BLaER1 (cell line): ENCODE measurements at regions not wholly inside any gene's neighbourhood (a gene's known extent, or its start where the extent isn't known, plus 50 kb on each side); places are given as distances from the start of the nearest gene placed in this dataset.

ENCODE experiments used
- H3K27ac ChIP-seq: shearing (Covaris generic); formaldehyde crosslinking; 2 replicates; pipeline ENCODE4 v1.8.1; 2022
- H3K27me3 ChIP-seq: shearing (Covaris generic); formaldehyde crosslinking; 2 replicates; pipeline ENCODE4 v1.8.1; 2022
- H3K36me3 ChIP-seq: shearing (Covaris generic); formaldehyde crosslinking; 2 replicates; pipeline ENCODE4 v1.8.1; 2022
- H3K4me1 ChIP-seq: shearing (Covaris generic); formaldehyde crosslinking; 2 replicates; pipeline ENCODE4 v1.8.1; 2022
- H3K4me2 ChIP-seq: shearing (Covaris generic); formaldehyde crosslinking; 2 replicates; pipeline ENCODE4 v1.8.1; 2022
- H3K4me3 ChIP-seq: shearing (Covaris generic); formaldehyde crosslinking; 2 replicates; pipeline ENCODE4 v1.8.1; 2022
- H3K9ac ChIP-seq: shearing (Covaris generic); formaldehyde crosslinking; 2 replicates; pipeline ENCODE4 v1.8.1; 2022
- H3K9me3 ChIP-seq: shearing (Covaris generic); formaldehyde crosslinking; 2 replicates; pipeline ENCODE4 v1.8.1; 2022
- H4K20me1 ChIP-seq: shearing (Covaris generic); formaldehyde crosslinking; 2 replicates; pipeline ENCODE4 v1.8.1; 2022
- Cebpa-rat ChIP-seq: shearing (Covaris generic); IDR thresholded peaks from 2 replicates; pipeline ENCODE4 v1.8.1; 2022

DNA sequence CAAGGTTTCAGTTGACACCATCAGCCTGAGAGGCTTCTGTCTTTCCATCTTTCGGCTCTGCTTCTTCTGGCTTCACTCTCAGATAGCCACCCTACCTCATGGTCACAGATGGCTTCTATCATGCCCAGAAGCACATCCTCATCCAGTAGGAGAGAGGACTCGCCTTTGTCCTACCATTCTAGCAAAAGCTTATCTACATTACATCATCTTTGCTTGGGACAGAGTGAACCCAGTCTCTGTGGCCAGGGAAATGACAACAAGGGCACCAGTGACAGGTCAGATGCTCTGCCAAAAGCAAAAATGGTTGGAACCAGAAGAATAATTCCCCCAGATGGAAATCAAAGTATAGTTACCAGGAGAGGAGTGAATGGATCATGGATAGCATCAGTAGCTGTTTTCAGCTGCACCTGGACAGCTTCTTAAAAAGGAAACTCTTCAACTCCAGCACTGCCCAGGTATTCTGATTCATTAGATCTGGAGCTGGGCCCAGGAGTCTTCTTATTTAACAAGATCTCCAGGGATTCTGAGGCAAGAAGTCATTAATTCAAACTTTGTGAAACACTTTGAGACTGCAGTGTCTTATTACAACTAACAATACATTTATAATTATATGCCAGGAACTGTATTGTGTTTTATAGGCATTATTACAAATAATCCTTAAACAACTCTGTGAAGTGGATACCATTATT, 257.7 kb upstream of the UBE2E3 start:
- no peak overlapping the region for H3K9ac ChIP-seq
- H3K36me3 ChIP-seq: no peaks in the 10 kb centered on the region
- H3K4me1 ChIP-seq: no peaks in the 10 kb centered on the region
- no peak overlapping the region for H3K4me3 ChIP-seq
- H3K27me3 ChIP-seq: no peaks in the 10 kb centered on the region
- no peak for TF ChIP-seq Cebpa-rat
- no peak overlapping the region for H3K4me2 ChIP-seq
- no peaks in the 10 kb centered on the region for H4K20me1 ChIP-seq
- no peak overlapping the region for H3K27ac ChIP-seq
- no peaks in the 10 kb centered on the region for H3K9me3 ChIP-seq

DNA sequence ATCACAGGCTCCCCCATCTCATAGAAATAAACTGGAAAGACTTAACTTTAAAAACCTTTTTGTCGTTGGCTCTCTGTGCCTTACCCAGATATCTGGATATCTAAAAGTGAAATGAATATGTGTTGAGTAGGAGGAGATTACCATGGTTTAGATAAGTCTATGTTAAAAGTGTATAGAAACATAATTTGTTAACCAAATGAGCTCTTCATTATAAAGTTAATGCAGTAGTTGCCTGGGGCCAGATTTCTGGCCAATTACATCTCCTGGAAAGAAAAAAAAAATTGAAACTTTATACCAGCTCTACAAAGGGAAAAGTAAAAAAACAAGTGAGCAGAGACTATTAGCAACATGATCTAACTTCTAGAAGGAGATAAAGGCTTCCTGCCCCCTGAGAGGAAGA, 259.6 kb upstream of the UBE2E3 start:
- Histone ChIP-seq H3K9ac (no peak overlapping the region), H4K20me1 (no peaks in the 10 kb centered on the region), H3K36me3 (no peaks in the 10 kb centered on the region), H3K4me1 (no peaks in the 10 kb centered on the region), H3K4me2 (no peak overlapping the region), H3K27ac (no peak overlapping the region), H3K27me3 (no peaks in the 10 kb centered on the region), H3K4me3 (no peak overlapping the region), H3K9me3 (peaks cover 9% of the 10 kb centered on the region; the same call in 1 of the 2 replicates)
- TF ChIP-seq Cebpa-rat: no peak

DNA sequence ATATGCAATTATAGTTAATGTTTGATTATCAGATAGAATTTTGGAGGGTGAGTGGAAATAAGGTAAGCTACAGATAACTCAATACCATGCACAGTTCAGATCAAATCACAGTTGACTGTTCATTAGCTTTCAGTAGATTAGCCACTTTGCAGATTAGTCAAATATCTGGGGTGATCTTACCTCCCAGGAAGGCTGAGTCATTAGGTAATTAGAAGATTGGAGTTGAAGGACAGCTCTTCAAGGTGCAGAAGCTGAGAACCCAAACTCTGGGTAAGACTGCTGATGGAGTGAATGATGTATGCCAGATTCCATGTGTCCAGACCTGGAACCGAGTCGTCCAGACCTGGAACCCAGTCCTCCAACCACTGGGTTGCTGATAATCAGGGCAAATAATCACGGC, 262.8 kb upstream of the UBE2E3 start:
- Histone ChIP-seq H3K9ac (no peak overlapping the region), H3K4me1 (no peaks in the 10 kb centered on the region), H3K36me3 (no peaks in the 10 kb centered on the region), H3K27me3 (no peaks in the 10 kb centered on the region), H3K9me3 (peaks cover 14% of the 10 kb centered on the region), H4K20me1 (no peaks in the 10 kb centered on the region), H3K4me3 (no peak overlapping the region), H3K27ac (no peak overlapping the region), H3K4me2 (no peak overlapping the region)
- TF ChIP-seq Cebpa-rat: no peak

DNA sequence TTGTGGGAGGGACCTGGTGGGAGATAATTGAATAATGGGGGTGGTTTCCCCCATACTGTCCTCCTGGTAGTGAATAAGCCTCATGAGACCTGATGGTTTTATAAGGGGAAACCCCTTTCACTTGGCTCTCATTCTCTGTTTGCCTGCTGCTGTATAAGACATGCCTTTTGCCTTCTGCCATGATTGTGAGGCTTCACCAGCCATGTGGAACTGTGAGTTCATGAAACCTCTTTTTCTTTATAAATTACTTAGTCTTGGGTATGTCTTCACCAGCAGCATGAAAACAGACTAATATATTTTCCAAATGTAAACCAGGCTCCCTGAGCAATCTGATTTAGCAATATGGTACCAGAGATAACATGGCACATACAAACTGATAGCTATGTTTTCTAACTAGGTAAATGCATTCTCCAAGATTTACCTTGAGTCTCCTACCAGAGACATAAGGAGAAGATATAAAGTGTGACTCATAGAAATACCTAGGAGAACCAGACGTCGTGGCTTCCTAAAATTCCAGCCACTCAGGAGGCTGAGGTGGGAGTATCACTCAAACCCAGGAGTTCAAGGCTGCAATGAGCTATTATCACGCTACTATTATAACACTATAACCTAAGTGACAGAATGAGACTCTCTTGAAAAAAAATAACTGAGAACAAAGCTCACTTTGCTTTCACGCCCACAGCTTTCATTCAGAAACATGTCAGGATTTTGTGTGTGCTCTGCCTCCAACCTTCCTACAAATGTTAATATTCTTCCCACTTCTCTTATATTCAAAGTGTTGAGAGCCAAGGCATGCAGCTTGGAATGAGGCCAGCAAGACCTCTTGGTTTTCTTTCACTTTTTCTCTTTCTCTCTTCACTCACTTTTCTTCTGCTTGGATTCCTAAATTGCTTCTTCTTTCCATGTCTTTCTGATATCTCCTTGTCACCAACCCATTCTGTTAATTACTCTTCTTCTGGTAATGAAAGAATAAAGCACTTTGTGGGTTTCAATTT, 263.9 kb upstream of the UBE2E3 start:
- Histone ChIP-seq H3K27ac (no peak overlapping the region), H3K4me3 (no peak overlapping the region), H3K9me3 (peaks cover 14% of the 10 kb centered on the region), H3K4me1 (no peaks in the 10 kb centered on the region), H3K4me2 (no peak overlapping the region), H3K27me3 (no peaks in the 10 kb centered on the region), H3K9ac (no peak overlapping the region), H4K20me1 (no peaks in the 10 kb centered on the region), H3K36me3 (no peaks in the 10 kb centered on the region)
- no peak for TF ChIP-seq Cebpa-rat

DNA sequence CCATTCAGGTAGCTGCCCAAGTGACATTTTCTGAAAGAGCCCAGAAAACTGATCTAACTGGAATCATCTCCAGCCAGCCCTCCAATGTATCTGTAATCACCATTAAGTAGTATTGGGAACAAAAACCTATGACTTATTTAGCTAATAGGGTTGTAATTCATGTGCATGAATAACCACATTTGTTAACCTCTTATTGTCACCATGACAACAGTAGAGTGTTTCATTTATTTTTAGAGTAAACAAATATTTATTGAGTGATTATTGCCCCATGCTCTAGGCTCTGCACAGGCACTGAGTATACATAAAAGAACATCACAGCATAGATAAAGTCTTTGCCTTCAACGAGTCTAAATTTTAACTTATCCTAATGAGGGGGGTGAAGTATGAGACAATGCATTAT, 265.4 kb upstream of the UBE2E3 start:
- H3K9ac ChIP-seq: no peak overlapping the region
- no peaks in the 10 kb centered on the region for H3K27me3 ChIP-seq
- H3K36me3 ChIP-seq: no peaks in the 10 kb centered on the region
- no peak for TF ChIP-seq Cebpa-rat
- no peak overlapping the region for H3K4me3 ChIP-seq
- H3K27ac ChIP-seq: no peak overlapping the region
- no peaks in the 10 kb centered on the region for H3K4me1 ChIP-seq
- peaks cover 14% of the 10 kb centered on the region for H3K9me3 ChIP-seq
- no peaks in the 10 kb centered on the region for H4K20me1 ChIP-seq
- H3K4me2 ChIP-seq: no peak overlapping the region

DNA sequence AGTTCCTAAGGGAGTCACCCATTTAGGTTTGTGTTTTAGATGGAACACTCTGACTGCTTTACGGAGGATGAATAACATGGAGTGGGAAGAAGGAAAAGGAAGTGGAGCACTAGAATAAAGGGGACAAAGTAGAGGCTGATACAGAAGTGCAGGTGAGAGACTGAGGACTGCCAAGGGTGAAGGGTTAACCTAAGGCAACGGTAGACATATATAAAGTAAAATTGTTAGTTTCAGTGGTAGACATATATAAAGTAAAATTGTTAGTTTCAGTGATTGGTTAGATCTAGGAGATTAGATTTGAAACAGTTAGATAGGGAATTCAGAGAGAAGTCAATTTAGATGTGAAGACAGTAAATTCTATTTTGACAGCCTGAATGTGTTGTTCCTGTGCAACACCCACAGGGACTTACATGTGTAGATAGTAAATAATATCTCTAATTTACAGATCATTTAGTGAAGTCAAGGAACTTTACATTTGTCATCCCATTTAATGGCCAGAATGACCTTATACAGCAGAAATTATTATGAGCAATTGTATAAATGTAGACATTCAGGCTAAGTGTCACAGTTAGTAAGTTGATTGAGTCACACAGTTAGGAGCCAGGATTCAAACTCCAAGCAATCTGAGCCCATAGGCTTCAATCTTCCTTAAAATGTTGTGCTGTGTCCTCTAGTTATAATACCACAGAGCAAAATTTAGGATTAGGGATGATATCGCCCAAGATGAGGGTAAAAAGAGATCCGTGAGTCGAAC, 270.8 kb upstream of the UBE2E3 start:
- Histone ChIP-seq H3K9ac (no peak overlapping the region), H3K36me3 (no peaks in the 10 kb centered on the region)
- TF ChIP-seq Cebpa-rat: no peak

DNA sequence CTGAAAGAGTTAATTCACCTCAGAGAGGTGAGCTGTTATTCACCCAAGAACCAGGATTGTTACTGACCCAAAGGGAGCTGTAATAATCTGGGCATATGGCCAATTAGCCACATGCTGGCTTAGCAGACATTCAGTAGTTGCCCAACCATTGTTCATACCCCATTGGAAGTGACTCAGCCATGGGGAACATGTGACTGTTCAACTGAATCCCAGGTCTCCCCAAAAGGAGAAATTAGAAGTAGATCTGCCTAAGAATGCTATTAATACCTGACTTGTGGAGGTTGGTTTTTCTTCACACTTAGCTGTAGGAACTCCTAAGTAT, 272.6 kb upstream of the UBE2E3 start:
- TF ChIP-seq Cebpa-rat: no peak
- no peaks in the 10 kb centered on the region for H3K27me3 ChIP-seq
- H4K20me1 ChIP-seq: no peaks in the 10 kb centered on the region
- H3K9ac ChIP-seq: no peak overlapping the region
- no peaks in the 10 kb centered on the region for H3K36me3 ChIP-seq
- no peaks in the 10 kb centered on the region for H3K4me1 ChIP-seq
- no peaks in the 10 kb centered on the region; the same call in 1 of the 2 replicates for H3K9me3 ChIP-seq
- no peak overlapping the region for H3K4me2 ChIP-seq
- no peak overlapping the region for H3K27ac ChIP-seq
- no peak overlapping the region for H3K4me3 ChIP-seq

More for the DNA sequence above, 270.8 kb upstream of the UBE2E3 start:
- no peaks in the 10 kb centered on the region for H3K4me1 ChIP-seq
- no peak overlapping the region for H3K4me2 ChIP-seq
- peaks cover 5% of the 10 kb centered on the region for H3K9me3 ChIP-seq
- H3K27me3 ChIP-seq: no peaks in the 10 kb centered on the region
- H3K27ac ChIP-seq: no peak overlapping the region
- H4K20me1 ChIP-seq: no peaks in the 10 kb centered on the region
- no peak overlapping the region for H3K4me3 ChIP-seq

DNA sequence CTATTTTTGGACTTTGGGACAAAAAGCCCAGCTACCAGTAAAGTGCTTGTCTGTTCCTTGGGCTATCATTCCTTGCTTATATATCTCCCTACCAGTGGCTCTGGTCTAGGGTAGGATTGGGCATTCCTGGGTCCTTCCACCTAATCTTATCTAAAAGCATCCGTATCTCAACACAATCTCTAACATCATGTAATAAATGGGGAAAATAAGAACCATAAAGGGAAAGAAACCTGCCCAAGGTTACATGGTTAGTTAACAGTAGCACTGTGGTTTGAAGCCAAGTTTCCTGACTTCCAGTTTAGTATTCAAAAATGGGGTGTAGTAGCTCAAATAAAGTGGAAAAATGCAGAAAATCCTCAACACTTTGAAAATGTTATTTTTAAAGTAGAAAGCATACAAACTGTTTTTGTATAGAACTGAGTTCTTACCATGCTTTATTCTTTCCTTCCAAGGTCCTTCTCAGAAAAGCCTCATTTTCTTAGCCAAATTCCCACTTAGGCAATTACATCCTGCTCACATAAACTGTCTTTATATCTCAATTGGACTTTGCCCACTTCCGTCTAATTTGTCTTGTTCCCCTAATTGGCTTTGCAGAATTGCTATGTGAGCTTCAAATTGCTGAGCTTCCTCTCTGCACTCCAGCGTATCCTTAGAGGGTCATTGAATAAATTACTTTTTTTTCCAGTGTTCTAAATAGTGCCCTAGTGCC, 273.1 kb upstream of the UBE2E3 start:
- TF ChIP-seq Cebpa-rat: no peak
- H3K9me3 ChIP-seq: no peaks in the 10 kb centered on the region; the same call in 1 of the 2 replicates
- no peaks in the 10 kb centered on the region for H4K20me1 ChIP-seq
- H3K27me3 ChIP-seq: no peaks in the 10 kb centered on the region
- no peak overlapping the region for H3K27ac ChIP-seq
- H3K4me1 ChIP-seq: no peaks in the 10 kb centered on the region
- H3K4me3 ChIP-seq: no peak overlapping the region
- no peak overlapping the region for H3K9ac ChIP-seq
- no peak overlapping the region for H3K4me2 ChIP-seq
- no peaks in the 10 kb centered on the region for H3K36me3 ChIP-seq

DNA sequence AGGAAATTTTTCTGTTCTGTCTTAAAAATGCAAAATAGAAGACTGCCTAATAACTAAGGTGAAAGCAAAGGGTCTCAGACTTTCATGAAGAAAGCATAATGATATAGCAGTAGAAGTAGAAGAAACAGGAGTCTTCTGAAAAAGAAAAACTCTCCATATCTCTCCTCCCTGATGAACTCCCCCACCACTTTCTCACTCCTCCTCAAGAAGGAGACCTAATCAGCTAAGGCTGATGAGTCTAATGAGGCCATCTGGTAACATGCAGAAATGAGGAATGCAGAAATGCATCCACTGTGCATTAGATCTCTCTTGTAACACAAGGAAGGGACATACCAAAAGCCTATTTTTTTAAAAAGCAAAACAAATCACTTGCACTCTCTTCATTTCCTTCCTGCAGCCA, 273.7 kb upstream of the UBE2E3 start:
- Histone ChIP-seq H3K9ac (no peak overlapping the region), H3K27me3 (no peaks in the 10 kb centered on the region), H4K20me1 (no peaks in the 10 kb centered on the region), H3K4me3 (no peak overlapping the region), H3K9me3 (no peaks in the 10 kb centered on the region), H3K4me1 (no peaks in the 10 kb centered on the region), H3K4me2 (no peak overlapping the region), H3K36me3 (no peaks in the 10 kb centered on the region), H3K27ac (no peak overlapping the region)
- no peak for TF ChIP-seq Cebpa-rat
